ENCODE measurements at regions not wholly inside any gene's neighbourhood (a gene's known extent, or its start where the extent isn't known, plus 50 kb on each side); places are given as distances from the start of the nearest gene placed in this dataset.

GRCh38 chrX:84710611-84711010 lies 208.4 kb upstream of the HDX start:
- TF ChIP-seq, protein P1, sequence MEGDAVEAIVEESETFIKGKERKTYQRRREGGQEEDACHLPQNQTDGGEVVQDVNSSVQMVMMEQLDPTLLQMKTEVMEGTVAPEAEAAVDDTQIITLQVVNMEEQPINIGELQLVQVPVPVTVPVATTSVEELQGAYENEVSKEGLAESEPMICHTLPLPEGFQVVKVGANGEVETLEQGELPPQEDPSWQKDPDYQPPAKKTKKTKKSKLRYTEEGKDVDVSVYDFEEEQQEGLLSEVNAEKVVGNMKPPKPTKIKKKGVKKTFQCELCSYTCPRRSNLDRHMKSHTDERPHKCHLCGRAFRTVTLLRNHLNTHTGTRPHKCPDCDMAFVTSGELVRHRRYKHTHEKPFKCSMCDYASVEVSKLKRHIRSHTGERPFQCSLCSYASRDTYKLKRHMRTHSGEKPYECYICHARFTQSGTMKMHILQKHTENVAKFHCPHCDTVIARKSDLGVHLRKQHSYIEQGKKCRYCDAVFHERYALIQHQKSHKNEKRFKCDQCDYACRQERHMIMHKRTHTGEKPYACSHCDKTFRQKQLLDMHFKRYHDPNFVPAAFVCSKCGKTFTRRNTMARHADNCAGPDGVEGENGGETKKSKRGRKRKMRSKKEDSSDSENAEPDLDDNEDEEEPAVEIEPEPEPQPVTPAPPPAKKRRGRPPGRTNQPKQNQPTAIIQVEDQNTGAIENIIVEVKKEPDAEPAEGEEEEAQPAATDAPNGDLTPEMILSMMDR (IDR thresholded peaks at IDR 0.05), result no peak
- H3K4me1 Mint-ChIP-seq (ENCODE audit: low read depth), result no peaks in the 10 kb centered on the region
- DNase-seq (no peak), ATAC-seq (no peak)
- no peak overlapping the region for H3K27ac Mint-ChIP-seq
- H3K36me3 Mint-ChIP-seq (ENCODE audit: low read depth), result no peaks in the 10 kb centered on the region
- no peaks in the 10 kb centered on the region for H3K9me3 Mint-ChIP-seq
- ChIA-PET CTCF (no interaction called here), POLR2A (no interaction called here)
- intact Hi-C loops (cut with micrococcal nuclease), result no loop called here
- no peaks in the 10 kb centered on the region for H3K27me3 Mint-ChIP-seq
- no peak overlapping the region for H3K4me3 Mint-ChIP-seq

DNA sequence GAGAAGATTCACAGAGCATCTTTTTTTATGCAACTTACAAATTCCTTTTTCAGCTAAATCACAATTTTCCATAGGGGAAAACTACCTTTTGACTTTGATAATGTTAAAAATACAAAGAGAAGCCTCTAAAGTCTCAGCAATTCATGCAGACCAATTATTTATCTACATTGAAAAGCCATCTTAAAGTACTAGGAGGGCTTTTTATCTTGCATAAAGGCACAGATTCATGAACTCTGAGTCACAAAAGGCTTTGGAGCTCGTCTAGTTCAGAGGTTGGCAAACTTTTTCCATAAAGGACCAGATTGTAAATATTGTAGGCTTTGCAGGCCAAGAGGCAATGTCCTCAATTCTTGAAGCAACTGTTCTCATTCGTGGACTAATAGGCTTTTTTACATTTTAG lies 210.4 kb upstream of the HDX start:
- CTCF ChIA-PET, result no interaction called here

GRCh38 chrX:84715315-84715714 lies 213.1 kb upstream of the HDX start:
- Mint-ChIP-seq H3K27ac (no peak overlapping the region), H3K9me3 (no peaks in the 10 kb centered on the region), H3K27me3 (no peaks in the 10 kb centered on the region), H3K4me1 (ENCODE audit: low read depth) (no peaks in the 10 kb centered on the region), H3K4me3 (no peak overlapping the region), H3K36me3 (ENCODE audit: low read depth) (no peaks in the 10 kb centered on the region)
- ChIA-PET CTCF (no interaction called here), POLR2A (no interaction called here)
- no peak for DNase-seq
- intact Hi-C loops (cut with micrococcal nuclease), result no loop called here
- TF ChIP-seq, protein P1 (IDR thresholded peaks at IDR 0.05), result no peak
- no peak for ATAC-seq

More for the DNA sequence above, 210.4 kb upstream of the HDX start:
- no peaks in the 10 kb centered on the region for H3K27me3 Mint-ChIP-seq
- DNase-seq (no peak), ATAC-seq (no peak)
- H3K27ac Mint-ChIP-seq, result no peak overlapping the region
- H3K36me3 Mint-ChIP-seq (ENCODE audit: low read depth), result no peaks in the 10 kb centered on the region
- TF ChIP-seq, protein P1 (IDR thresholded peaks at IDR 0.05), result no peak
- no peaks in the 10 kb centered on the region for H3K9me3 Mint-ChIP-seq
- H3K4me1 Mint-ChIP-seq (ENCODE audit: low read depth), result no peaks in the 10 kb centered on the region
- POLR2A ChIA-PET, result no interaction called here
- intact Hi-C loops (cut with micrococcal nuclease), result no loop called here
- no peak overlapping the region for H3K4me3 Mint-ChIP-seq

DNA sequence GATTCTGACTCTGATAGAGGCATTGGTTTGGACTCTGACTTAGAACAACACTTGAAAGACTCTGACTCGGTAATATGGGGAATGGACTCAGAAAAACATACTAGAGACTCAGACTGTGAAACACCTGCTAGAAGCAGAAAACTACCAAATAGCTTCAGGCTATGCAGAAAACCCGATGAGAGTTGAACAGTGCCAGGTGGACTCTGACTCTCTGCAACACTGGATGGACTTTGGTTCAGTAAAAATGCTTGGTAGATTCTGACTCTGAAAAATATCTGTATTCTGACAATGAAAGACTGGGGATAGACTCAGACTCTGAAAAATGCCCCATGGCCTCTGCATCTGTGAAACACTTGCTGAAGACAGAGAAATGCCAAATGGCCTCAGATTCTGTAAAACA lies 215.1 kb upstream of the HDX start:
- H3K36me3 Mint-ChIP-seq (ENCODE audit: low read depth), result no peaks in the 10 kb centered on the region
- no peak for ATAC-seq
- CTCF ChIA-PET, result no interaction called here

DNA sequence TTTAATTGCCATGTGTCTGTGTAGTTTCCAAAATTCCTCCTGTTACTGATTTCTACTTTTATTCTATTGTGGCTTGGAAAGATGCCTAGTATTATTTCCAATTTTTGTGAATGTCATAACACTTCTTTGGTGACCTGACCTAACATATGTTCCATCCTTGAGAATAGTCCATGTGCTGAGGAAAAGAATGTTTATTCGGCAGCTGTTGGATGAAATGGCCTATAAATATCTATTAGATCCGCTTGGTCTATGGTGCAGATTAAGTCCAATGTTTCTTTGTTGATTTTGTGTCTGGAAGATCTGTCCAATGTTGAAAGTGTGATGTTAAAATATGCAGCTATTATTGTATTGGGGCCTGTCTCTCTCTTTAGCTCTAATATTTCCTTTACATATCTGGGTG lies 219.2 kb upstream of the HDX start:
- intact Hi-C loops (cut with micrococcal nuclease), result no loop called here
- TF ChIP-seq, protein P1 (IDR thresholded peaks at IDR 0.05), result no peak
- H3K4me3 Mint-ChIP-seq, result no peak overlapping the region
- H3K36me3 Mint-ChIP-seq (ENCODE audit: low read depth), result no peaks in the 10 kb centered on the region
- CTCF ChIA-PET, result no interaction called here
- no peaks in the 10 kb centered on the region for H3K4me1 Mint-ChIP-seq (ENCODE audit: low read depth)
- POLR2A ChIA-PET, result no interaction called here
- H3K27ac Mint-ChIP-seq, result no peak overlapping the region
- no peaks in the 10 kb centered on the region for H3K27me3 Mint-ChIP-seq
- DNase-seq (no peak), ATAC-seq (no peak)
- no peaks in the 10 kb centered on the region for H3K9me3 Mint-ChIP-seq

More for the DNA sequence above, 215.1 kb upstream of the HDX start:
- no peak overlapping the region for H3K4me3 Mint-ChIP-seq
- no peaks in the 10 kb centered on the region for H3K27me3 Mint-ChIP-seq
- intact Hi-C loops (cut with micrococcal nuclease), result no loop called here
- DNase-seq, result no peak
- H3K4me1 Mint-ChIP-seq (ENCODE audit: low read depth), result no peaks in the 10 kb centered on the region
- H3K27ac Mint-ChIP-seq, result no peak overlapping the region
- TF ChIP-seq, protein P1 (IDR thresholded peaks at IDR 0.05), result no peak
- no peaks in the 10 kb centered on the region for H3K9me3 Mint-ChIP-seq
- POLR2A ChIA-PET, result no interaction called here
